ENCODE measurements at regions not wholly inside any gene's neighbourhood (a gene's known extent, or its start where the extent isn't known, plus 50 kb on each side); places are given as distances from the start of the nearest gene placed in this dataset.

DNA sequence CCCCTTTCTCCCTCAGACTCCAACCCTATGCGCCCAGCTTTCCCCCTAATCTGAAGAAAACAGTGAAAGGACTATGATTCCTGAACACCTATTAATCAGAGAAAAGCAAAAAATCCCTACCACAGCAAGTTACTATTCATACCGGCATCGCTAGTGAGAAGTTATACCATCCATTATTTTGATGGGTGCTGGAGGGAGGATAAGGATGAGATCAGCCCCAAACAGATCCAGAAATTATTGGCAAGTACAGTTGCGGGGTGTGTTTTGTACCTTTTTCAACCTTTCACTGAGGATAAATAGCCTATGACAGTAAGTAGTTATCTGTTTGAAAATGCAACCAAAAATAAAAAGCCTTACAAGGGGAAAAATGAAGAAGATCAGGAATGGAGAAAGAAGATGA, 59.9 kb upstream of the ADAMTS9 start:
- Mint-ChIP-seq H3K27ac (no peak overlapping the region), H3K36me3 (ENCODE audit: low read depth) (no peaks in the 10 kb centered on the region), H3K27me3 (ENCODE audit: insufficient read depth) (peaks cover 2% of the 10 kb centered on the region), H3K4me1 (peaks cover 15% of the 10 kb centered on the region), H3K4me3 (no peak overlapping the region), H3K9me3 (no peaks in the 10 kb centered on the region)
- TF ChIP-seq, protein P1, sequence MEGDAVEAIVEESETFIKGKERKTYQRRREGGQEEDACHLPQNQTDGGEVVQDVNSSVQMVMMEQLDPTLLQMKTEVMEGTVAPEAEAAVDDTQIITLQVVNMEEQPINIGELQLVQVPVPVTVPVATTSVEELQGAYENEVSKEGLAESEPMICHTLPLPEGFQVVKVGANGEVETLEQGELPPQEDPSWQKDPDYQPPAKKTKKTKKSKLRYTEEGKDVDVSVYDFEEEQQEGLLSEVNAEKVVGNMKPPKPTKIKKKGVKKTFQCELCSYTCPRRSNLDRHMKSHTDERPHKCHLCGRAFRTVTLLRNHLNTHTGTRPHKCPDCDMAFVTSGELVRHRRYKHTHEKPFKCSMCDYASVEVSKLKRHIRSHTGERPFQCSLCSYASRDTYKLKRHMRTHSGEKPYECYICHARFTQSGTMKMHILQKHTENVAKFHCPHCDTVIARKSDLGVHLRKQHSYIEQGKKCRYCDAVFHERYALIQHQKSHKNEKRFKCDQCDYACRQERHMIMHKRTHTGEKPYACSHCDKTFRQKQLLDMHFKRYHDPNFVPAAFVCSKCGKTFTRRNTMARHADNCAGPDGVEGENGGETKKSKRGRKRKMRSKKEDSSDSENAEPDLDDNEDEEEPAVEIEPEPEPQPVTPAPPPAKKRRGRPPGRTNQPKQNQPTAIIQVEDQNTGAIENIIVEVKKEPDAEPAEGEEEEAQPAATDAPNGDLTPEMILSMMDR (conservative IDR thresholded peaks at IDR 0.05) = no peak
- Histone ChIP-seq H3K4me1 (ENCODE audit: control insufficient read depth, insufficient read depth, low read length) (peaks cover 5% of the 10 kb centered on the region), H3K4me3 (ENCODE audit: low read length) (no peak overlapping the region), H3K9me3 (ENCODE audit: control insufficient read depth, low read length) (no peaks in the 10 kb centered on the region), H3K27ac (ENCODE audit: low read depth, low read length) (no peak overlapping the region), H3K36me3 (ENCODE audit: control insufficient read depth, insufficient read depth, low read length) (no peaks in the 10 kb centered on the region), H3K27me3 (ENCODE audit: control insufficient read depth, insufficient read depth, low read length, poor library complexity, severe bottlenecking) (no peaks in the 10 kb centered on the region), H3K9ac (ENCODE audit: extremely low read depth, low read length, poor library complexity, severe bottlenecking) (no peak overlapping the region)
- DNase-seq = no peak
- 83 to 100% methylated on average over 1 to 4 of the region's 4 CpGs for WGBS, 2 experiments (ENCODE audit: insufficient coverage in 1 of 2, insufficient read length in 1 of 2)

DNA sequence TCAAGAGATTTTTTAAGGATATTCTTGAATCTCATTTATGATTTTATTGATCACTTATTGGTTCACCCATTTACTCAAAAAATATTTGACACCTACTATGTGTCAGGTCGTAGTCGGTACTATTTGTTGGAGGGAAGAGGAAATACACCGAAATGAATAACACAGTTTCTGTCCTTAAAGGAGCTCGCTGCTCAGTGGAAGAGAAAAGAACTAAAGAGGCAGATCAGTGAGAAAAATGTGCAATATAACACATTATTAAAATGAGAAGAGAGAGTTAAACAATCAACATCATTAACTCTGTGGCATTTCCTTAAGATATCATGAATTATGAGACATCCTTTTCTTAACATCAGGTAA, 56.1 kb upstream of the ADAMTS9 start:
- no peak for DNase-seq
- no peaks in the 10 kb centered on the region for H3K9me3 Mint-ChIP-seq
- WGBS, 2 experiments (ENCODE audit: insufficient coverage in 1 of 2, insufficient read length in 1 of 2) = 85% methylated on average over 4 of the region's 4 CpGs; no CpG with 5 or more reads in 1 of the 2 experiments

DNA sequence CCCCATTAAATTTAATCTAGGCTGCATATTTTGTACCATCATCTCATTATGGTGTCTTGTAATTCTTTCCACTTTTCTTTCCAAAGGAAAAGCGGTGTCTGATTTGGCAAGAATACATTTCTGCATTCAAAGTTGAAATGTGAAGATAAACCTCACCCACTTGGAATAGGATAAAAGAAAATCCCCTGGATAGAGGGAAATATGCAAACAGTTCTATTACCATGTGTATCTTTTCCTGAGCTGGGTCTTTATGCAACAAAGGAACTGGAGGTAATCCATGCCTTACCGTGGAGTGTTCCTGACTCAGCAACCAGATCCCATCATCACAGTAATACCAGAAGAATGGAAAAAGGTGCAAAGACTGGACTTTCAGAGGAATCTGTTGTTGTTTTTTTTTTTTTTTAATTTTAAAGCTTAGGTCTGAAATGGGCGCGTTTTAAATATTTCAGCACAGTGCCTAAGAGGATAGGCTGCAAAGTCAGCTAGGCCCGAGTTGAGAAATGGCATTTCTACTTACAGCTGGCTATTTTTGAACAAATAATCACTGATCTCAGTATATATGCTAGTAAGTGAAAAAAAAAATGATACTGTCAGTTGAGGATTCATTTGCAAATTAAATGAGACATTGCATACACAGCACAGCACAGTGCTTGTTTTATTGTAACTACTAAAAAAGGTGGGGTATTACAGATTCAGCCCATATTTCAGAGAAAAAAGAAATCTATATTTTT, 55.5 kb upstream of the ADAMTS9 start:
- H3K4me3 Mint-ChIP-seq = no peak overlapping the region
- H3K36me3 Mint-ChIP-seq (ENCODE audit: low read depth) = no peaks in the 10 kb centered on the region
- H3K9ac ChIP-seq (ENCODE audit: extremely low read depth, low read length, poor library complexity, severe bottlenecking) = no peak overlapping the region
- H3K36me3 ChIP-seq (ENCODE audit: control insufficient read depth, insufficient read depth, low read length) = no peaks in the 10 kb centered on the region
- no peaks in the 10 kb centered on the region for H3K9me3 ChIP-seq (ENCODE audit: control insufficient read depth, low read length)
- H3K27me3 Mint-ChIP-seq (ENCODE audit: insufficient read depth) = peaks cover 2% of the 10 kb centered on the region
- WGBS, 2 experiments (ENCODE audit: insufficient coverage in 1 of 2, insufficient read length in 1 of 2) = 83 to 89% methylated on average over 3 to 5 of the region's 5 CpGs
- TF ChIP-seq, protein P1 (conservative IDR thresholded peaks at IDR 0.05) = no peak
- H3K4me1 Mint-ChIP-seq = peaks cover 12% of the 10 kb centered on the region
- no peak overlapping the region for H3K27ac ChIP-seq (ENCODE audit: low read depth, low read length)
- no peaks in the 10 kb centered on the region for H3K4me1 ChIP-seq (ENCODE audit: control insufficient read depth, insufficient read depth, low read length)
- no peak for DNase-seq
- no peak overlapping the region for H3K4me3 ChIP-seq (ENCODE audit: low read length)
- H3K27ac Mint-ChIP-seq = no peak overlapping the region
- no peaks in the 10 kb centered on the region for H3K27me3 ChIP-seq (ENCODE audit: control insufficient read depth, insufficient read depth, low read length, poor library complexity, severe bottlenecking)
- no peaks in the 10 kb centered on the region for H3K9me3 Mint-ChIP-seq

More for the DNA sequence above, 56.1 kb upstream of the ADAMTS9 start:
- H3K4me1 Mint-ChIP-seq = peaks cover 17% of the 10 kb centered on the region
- no peak overlapping the region for H3K4me3 Mint-ChIP-seq
- peaks cover 2% of the 10 kb centered on the region for H3K27me3 Mint-ChIP-seq (ENCODE audit: insufficient read depth)
- Histone ChIP-seq H3K4me1 (ENCODE audit: control insufficient read depth, insufficient read depth, low read length) (peaks cover 5% of the 10 kb centered on the region), H3K9me3 (ENCODE audit: control insufficient read depth, low read length) (no peaks in the 10 kb centered on the region), H3K27me3 (ENCODE audit: control insufficient read depth, insufficient read depth, low read length, poor library complexity, severe bottlenecking) (no peaks in the 10 kb centered on the region), H3K27ac (ENCODE audit: low read depth, low read length) (no peak overlapping the region), H3K36me3 (ENCODE audit: control insufficient read depth, insufficient read depth, low read length) (no peaks in the 10 kb centered on the region), H3K4me3 (ENCODE audit: low read length) (no peak overlapping the region), H3K9ac (ENCODE audit: extremely low read depth, low read length, poor library complexity, severe bottlenecking) (no peak overlapping the region)
- TF ChIP-seq, protein P1 (conservative IDR thresholded peaks at IDR 0.05) = no peak
- H3K36me3 Mint-ChIP-seq (ENCODE audit: low read depth) = no peaks in the 10 kb centered on the region
- H3K27ac Mint-ChIP-seq = no peak overlapping the region

All from endodermal cell (in vitro differentiated cells).